Activated CD8-positive, alpha-beta T cell treated with anti-CD3 and anti-CD28 coated beads for 36 hours (primary cell): ENCODE measurements at regions not wholly inside any gene's neighbourhood (a gene's known extent, or its start where the extent isn't known, plus 50 kb on each side); places are given as distances from the start of the nearest gene placed in this dataset.

Source experiments
- ATAC-seq: fragments of 200-7000 bp; cut with Tn5 transposase; one replicate; pipeline ENCODE4 v1.10.0; 2021; ENCODE audit warnings: mild to moderate bottlenecking, moderate library complexity
- CTCF ChIA-PET: fragments of 350-600 bp; sonication (Branson Sonifier 250); formaldehyde crosslinking; loops from one replicate; lab custom pipeline; 2021; ENCODE audit warnings: antibody characterized with exemption; lab: Charles Lee
- POLR2A ChIA-PET: fragments of 350-600 bp; sonication (Branson Sonifier 250); formaldehyde crosslinking; loops from one replicate; lab custom pipeline; 2021; ENCODE audit warnings: antibody characterized with exemption; lab: Charles Lee
- DNase-seq: peaks from one replicate; pipeline ENCODE4 v3.0.0-alpha.2; 2020
- H3K27ac Mint-ChIP-seq: one replicate; pipeline ENCODE4 v1.8.0; 2021; ENCODE audit warnings: mild to moderate bottlenecking, mixed read lengths
- H3K27me3 Mint-ChIP-seq: one replicate; pipeline ENCODE4 v1.8.0; 2021; ENCODE audit warnings: mixed read lengths
- H3K36me3 Mint-ChIP-seq: one replicate; pipeline ENCODE4 v1.8.0; 2021; ENCODE audit warnings: low read depth, mixed read lengths
- H3K4me1 Mint-ChIP-seq: one replicate; pipeline ENCODE4 v1.8.0; 2021; ENCODE audit warnings: low read depth, mixed read lengths
- H3K4me3 Mint-ChIP-seq: one replicate; pipeline ENCODE4 v1.8.0; 2021; ENCODE audit warnings: mild to moderate bottlenecking, moderate library complexity, mixed read lengths
- H3K9me3 Mint-ChIP-seq: one replicate; pipeline ENCODE4 v1.8.0; 2021; ENCODE audit warnings: mixed read lengths
- CTCF ChIP-seq: fragments of 200-600 bp; IDR thresholded peaks from one replicate; pipeline ENCODE4 v1.8.0; 2022; ENCODE audit warnings: antibody characterized with exemption, mild to moderate bottlenecking
- intact Hi-C: fragments of 100-400 bp; cut with micrococcal nuclease; formaldehyde crosslinking; loops from one replicate; pipeline ENCODE4 v1.10.0; 2022

- no peak overlapping the region for H3K4me3 Mint-ChIP-seq
- H3K36me3 Mint-ChIP-seq, result no peaks in the 10 kb centered on the region
- CTCF ChIA-PET, result interaction anchor here (1.3 kb wide), 1 partner anchor 37 kb away, joined by 3 read pairs; no protein-coding TSS in a partner anchor
- ATAC-seq (no peak), DNase-seq (no peak)
- no peak for TF ChIP-seq CTCF
- POLR2A ChIA-PET, result no interaction called here
- H3K4me1 Mint-ChIP-seq, result no peaks in the 10 kb centered on the region
- H3K27me3 Mint-ChIP-seq, result no peaks in the 10 kb centered on the region
- H3K27ac Mint-ChIP-seq, result no peak overlapping the region
- intact Hi-C loops, result no loop called here
- peaks cover 12% of the 10 kb centered on the region for H3K9me3 Mint-ChIP-seq
Observed at GRCh38 chr6:66993272-66993671, 1286.2 kb upstream of the EYS start.

DNA sequence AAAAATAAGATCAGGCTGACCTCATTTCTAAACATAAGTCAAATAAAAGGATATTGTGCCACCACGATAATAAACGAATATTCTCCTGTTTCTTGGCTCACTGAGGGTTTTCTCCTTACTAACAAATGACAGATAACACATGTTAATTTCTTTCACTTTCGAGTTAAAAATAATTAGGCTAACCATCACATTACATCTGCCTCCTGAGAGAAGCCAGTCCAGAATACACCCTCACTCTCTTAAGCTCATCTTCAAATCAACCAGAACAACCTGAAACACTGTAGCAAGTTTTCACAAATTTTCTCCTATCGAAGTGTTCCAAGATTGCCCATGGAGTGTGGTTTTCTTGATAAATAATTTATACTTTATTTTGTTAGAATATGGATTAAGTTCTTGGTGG, 1285.6 kb upstream of the EYS start:
- Mint-ChIP-seq H3K27ac (no peak overlapping the region), H3K36me3 (no peaks in the 10 kb centered on the region), H3K9me3 (peaks cover 15% of the 10 kb centered on the region), H3K4me1 (no peaks in the 10 kb centered on the region), H3K4me3 (no peak overlapping the region), H3K27me3 (no peaks in the 10 kb centered on the region)
- ATAC-seq, result no peak
- TF ChIP-seq CTCF, result no peak
- intact Hi-C loops, result no loop called here
- POLR2A ChIA-PET, result no interaction called here
- no peak for DNase-seq
- CTCF ChIA-PET, result interaction anchor here (1.1 to 1.3 kb wide), 2 partner anchors 10 to 37 kb away, joined by 3 read pairs; no protein-coding TSS in a partner anchor

DNA sequence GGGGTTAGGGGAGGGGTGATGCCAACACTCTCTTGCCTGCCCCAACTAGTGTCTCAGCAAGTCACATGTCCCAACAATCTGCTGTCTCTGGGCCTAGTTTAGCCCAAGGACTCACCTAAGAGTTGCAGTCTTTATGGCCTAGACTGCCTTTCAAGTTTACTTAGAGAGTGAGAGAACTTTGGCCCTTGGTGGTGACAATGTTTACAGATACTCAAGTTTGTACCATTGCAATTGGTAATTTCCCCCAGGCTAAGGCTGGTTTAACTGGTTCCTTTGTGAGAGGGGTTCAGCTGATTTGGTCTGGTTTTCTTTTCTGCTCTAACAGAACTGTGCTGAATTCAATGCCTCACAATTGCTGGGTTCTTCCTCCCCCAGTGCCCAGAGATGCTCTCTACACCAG, 1279.9 kb upstream of the EYS start:
- intact Hi-C loops, result no loop called here
- CTCF ChIA-PET, result no interaction called here

DNA sequence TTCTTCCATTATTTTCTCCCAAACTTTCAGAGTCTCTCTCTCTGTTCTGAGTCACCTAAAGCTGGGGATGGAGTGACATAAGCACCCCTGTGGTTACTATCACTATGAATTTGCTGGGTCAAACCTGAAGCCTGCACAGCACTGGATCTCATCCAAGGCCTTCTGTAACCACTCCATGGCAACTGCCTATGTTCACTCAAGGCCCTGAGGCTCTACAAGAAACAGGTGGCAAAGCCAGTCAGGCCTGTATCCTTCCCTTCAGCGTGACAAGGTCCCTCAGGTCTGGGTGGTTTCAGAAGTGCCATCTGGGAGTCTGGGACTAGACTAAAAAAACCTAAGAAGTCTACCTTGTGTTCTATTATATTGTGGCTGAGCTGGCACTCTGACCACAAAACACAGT, 1278.8 kb upstream of the EYS start:
- intact Hi-C loops, result no loop called here
- CTCF ChIA-PET, result no interaction called here

More for the DNA sequence above, 1279.9 kb upstream of the EYS start:
- Mint-ChIP-seq H3K4me3 (no peak overlapping the region), H3K9me3 (peaks cover 20% of the 10 kb centered on the region), H3K27ac (no peak overlapping the region), H3K4me1 (no peaks in the 10 kb centered on the region), H3K36me3 (no peaks in the 10 kb centered on the region), H3K27me3 (no peaks in the 10 kb centered on the region)
- POLR2A ChIA-PET, result no interaction called here
- ATAC-seq (no peak), DNase-seq (no peak)
- TF ChIP-seq CTCF, result no peak

GRCh38 chr6:66970373-66970772, 1263.3 kb upstream of the EYS start:
- intact Hi-C loops, result no loop called here
- ChIA-PET CTCF (no interaction called here), POLR2A (no interaction called here)
- peaks cover 2% of the 10 kb centered on the region for H3K9me3 Mint-ChIP-seq
- no peak for DNase-seq
- H3K4me1 Mint-ChIP-seq, result no peaks in the 10 kb centered on the region
- no peaks in the 10 kb centered on the region for H3K36me3 Mint-ChIP-seq
- no peak for ATAC-seq
- no peak overlapping the region for H3K4me3 Mint-ChIP-seq
- no peak overlapping the region for H3K27ac Mint-ChIP-seq
- no peaks in the 10 kb centered on the region for H3K27me3 Mint-ChIP-seq
- TF ChIP-seq CTCF, result no peak

More for the DNA sequence above, 1278.8 kb upstream of the EYS start:
- Mint-ChIP-seq H3K27me3 (no peaks in the 10 kb centered on the region), H3K36me3 (no peaks in the 10 kb centered on the region), H3K27ac (no peak overlapping the region), H3K4me3 (no peak overlapping the region), H3K9me3 (peaks cover 18% of the 10 kb centered on the region), H3K4me1 (no peaks in the 10 kb centered on the region)
- POLR2A ChIA-PET, result no interaction called here
- TF ChIP-seq CTCF, result no peak
- ATAC-seq (no peak), DNase-seq (no peak)
